Pancreas (tissue), 10 donors: ENCODE measurements at regions not wholly inside any gene's neighbourhood (a gene's known extent, or its start where the extent isn't known, plus 50 kb on each side); places are given as distances from the start of the nearest gene placed in this dataset.

Experiments used
- ATAC-seq, 4 donors: fragments of 200-7000 bp; cut with Tn5 transposase; one replicate each; pipeline versions ENCODE4 v1.8.0 to v1.9.1; 2020; ENCODE audit warnings: mild to moderate bottlenecking in 4 of 4, moderate library complexity in 4 of 4
- DNase-seq, 6 donors: peaks; one replicate each; pipeline ENCODE4 v3.0.0-alpha.2; 2020
- FAIRE-seq: peaks from 2 replicates; lab custom pipeline; 2012; peaks lifted over from hg19 to GRCh38; lab: Jason Lieb, UNC
- H3K27ac ChIP-seq, 4 donors: fragments of 200-600 bp; sonication (generic); 1 replicate in 3 of 4; 2 replicates in 1 of 4; pipeline versions ENCODE4 v1.5.0 to v1.8.0; 2020
- H3K27me3 ChIP-seq, 4 donors: fragments of 200-600 bp; one replicate each; pipeline ENCODE4 v1.8.0; 2021
- H3K36me3 ChIP-seq, 3 donors: fragments of 200-600 bp; sonication (generic) in 1 of 3; one replicate each; pipeline versions ENCODE4 v1.5.0 to v1.8.0; 2020 to 2021
- H3K4me1 ChIP-seq, 3 donors: fragments of 200-600 bp; one replicate each; pipeline ENCODE4 v1.8.0; 2021
- H3K4me3 ChIP-seq, 4 donors: fragments of 200-600 bp; sonication (generic) in 2 of 4; one replicate each; pipeline versions ENCODE4 v1.5.0 to v1.8.0; 2020 to 2021
- H3K9me3 ChIP-seq, 4 donors: fragments of 200-600 bp; one replicate each; pipeline ENCODE4 v1.8.0; 2021
- WGBS, 2 donors: extraction: QIAGEN DNeasy Blood & Tissue Kit; methylation state at CpG; one replicate each; pipeline ENCODE4 v1.1.7; 2013; 5-methylcytosine and 5-hydroxymethylcytosine counted together
- intact Hi-C, 3 donors: fragments of 100-400 bp; cut with DNase I; formaldehyde crosslinking; loops; one replicate each; pipeline versions ENCODE4 v1.11.1 to v1.14.2; 2022
- TF ChIP-seq, protein P1 (sequence below), 4 donors: fragments of 200-600 bp; sonication (generic) in 3 of 4; IDR thresholded peaks; one replicate each; pipeline versions ENCODE4 v1.5.0 to v1.8.0; 2021; ENCODE audit warnings: antibody characterized with exemption in 4 of 4
- donor health status: healthy with polysubstance abuse.
- donor health status: DM: no; HTN: no; CAD: no; lungs with moderate emphysema.
- donor health status: DM: no; HTN: no; CAD: no.
- donor health status: control.
- donor health status: control.
- donor health status: Bipolar disorder and iron deficiency.
- donor health status: DM: yes; HTN: yes; CAD: no.
- donor health status: DM: no; HTN: no; CAD: no.
- donor health status: DM: no; HTN: no; CAD: no.
- donor health status: DM: yes; HTN: yes; CAD: no.

GRCh38 chr1:37242501-37242900 is 208.2 kb upstream of the GRIK3 start:
- WGBS, 2 donors: 49 to 53% methylated on average over 5 of the region's 5 CpGs
- Histone ChIP-seq H3K36me3 (no peaks in the 10 kb centered on the region), H3K27ac (no peak overlapping the region), H3K4me1 (no peaks in the 10 kb centered on the region), H3K27me3 (no peaks in the 10 kb centered on the region), H3K4me3 (no peak overlapping the region), H3K9me3 (no peaks in the 10 kb centered on the region)
- ATAC-seq: no peak
- intact Hi-C loops: no loop called here
- FAIRE-seq: no peak
- no peak for DNase-seq
- TF ChIP-seq, protein P1, sequence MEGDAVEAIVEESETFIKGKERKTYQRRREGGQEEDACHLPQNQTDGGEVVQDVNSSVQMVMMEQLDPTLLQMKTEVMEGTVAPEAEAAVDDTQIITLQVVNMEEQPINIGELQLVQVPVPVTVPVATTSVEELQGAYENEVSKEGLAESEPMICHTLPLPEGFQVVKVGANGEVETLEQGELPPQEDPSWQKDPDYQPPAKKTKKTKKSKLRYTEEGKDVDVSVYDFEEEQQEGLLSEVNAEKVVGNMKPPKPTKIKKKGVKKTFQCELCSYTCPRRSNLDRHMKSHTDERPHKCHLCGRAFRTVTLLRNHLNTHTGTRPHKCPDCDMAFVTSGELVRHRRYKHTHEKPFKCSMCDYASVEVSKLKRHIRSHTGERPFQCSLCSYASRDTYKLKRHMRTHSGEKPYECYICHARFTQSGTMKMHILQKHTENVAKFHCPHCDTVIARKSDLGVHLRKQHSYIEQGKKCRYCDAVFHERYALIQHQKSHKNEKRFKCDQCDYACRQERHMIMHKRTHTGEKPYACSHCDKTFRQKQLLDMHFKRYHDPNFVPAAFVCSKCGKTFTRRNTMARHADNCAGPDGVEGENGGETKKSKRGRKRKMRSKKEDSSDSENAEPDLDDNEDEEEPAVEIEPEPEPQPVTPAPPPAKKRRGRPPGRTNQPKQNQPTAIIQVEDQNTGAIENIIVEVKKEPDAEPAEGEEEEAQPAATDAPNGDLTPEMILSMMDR (IDR thresholded peaks at IDR 0.05): no peak

DNA sequence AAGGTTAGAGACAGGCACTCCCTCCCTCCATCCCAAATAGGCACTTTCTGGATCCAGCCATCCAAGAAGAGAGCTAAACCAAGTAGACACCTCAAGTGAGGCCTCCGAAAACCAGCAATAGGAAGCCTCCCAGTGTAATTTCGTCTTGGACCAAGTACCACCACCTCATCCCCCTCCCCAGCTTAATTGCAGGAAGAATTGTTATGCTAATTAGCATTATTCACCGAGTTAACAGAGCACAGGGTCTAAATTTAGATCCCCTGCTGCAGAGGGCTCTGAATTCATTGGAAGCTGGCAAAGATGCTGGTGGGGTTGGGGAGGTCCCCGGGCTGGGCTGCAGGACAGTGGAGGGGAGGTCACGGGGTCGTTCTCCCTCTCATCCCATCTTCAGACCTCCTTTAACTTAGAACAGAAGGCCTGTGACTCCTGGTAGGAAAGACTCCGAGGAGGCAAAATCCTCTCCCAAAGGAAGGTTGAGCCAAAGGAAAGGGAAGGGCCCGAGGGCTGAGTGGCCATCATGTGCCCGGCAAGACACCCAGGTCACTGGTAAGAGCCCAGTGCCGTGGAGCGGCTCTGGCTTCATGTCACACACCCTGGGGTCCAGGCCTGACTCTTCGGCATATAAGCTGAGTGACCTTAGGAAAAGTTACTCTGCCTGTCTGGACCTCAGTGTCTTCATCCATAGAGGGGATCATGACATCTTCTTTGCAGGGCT is 209.2 kb upstream of the GRIK3 start:
- H3K27ac ChIP-seq: no peak overlapping the region
- no peak for ATAC-seq
- no peaks in the 10 kb centered on the region for H3K4me1 ChIP-seq
- intact Hi-C loops: no loop called here
- WGBS, 2 donors: 53 to 56% methylated on average over 12 of the region's 12 CpGs
- TF ChIP-seq, protein P1 (IDR thresholded peaks at IDR 0.05): no peak
- H3K4me3 ChIP-seq: no peak overlapping the region
- DNase-seq: no peak
- no peaks in the 10 kb centered on the region for H3K27me3 ChIP-seq
- FAIRE-seq: no peak
- H3K9me3 ChIP-seq: no peaks in the 10 kb centered on the region
- H3K36me3 ChIP-seq: no peaks in the 10 kb centered on the region

DNA sequence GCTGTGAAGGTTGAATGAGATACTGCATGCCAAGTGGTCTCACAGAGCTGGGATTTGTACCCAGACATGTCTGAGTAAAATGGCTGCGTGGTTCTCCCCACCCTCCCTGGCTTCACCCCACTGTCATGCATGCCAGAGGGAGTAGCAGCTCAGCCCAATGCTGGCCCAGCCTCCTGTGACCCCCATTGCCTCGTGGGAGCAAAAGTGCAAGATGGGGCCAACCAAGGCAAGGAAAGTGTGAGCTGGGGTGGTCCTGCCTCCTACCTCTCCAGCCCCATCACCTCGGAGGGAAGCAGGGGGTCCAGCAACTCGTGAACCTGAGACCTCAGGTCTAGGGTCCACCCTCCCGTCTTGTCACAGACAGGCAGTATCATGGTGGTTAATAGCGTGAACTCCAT is 209.8 kb upstream of the GRIK3 start:
- ATAC-seq: no peak
- H3K9me3 ChIP-seq: no peaks in the 10 kb centered on the region
- H3K4me1 ChIP-seq: no peaks in the 10 kb centered on the region
- TF ChIP-seq, protein P1 (IDR thresholded peaks at IDR 0.05): no peak
- no peaks in the 10 kb centered on the region for H3K27me3 ChIP-seq
- intact Hi-C loops: no loop called here
- no peak overlapping the region for H3K4me3 ChIP-seq
- DNase-seq: no peak
- no peak for FAIRE-seq
- WGBS, 2 donors: 58 to 66% methylated on average over 6 of the region's 6 CpGs
- no peaks in the 10 kb centered on the region for H3K36me3 ChIP-seq
- no peak overlapping the region for H3K27ac ChIP-seq

DNA sequence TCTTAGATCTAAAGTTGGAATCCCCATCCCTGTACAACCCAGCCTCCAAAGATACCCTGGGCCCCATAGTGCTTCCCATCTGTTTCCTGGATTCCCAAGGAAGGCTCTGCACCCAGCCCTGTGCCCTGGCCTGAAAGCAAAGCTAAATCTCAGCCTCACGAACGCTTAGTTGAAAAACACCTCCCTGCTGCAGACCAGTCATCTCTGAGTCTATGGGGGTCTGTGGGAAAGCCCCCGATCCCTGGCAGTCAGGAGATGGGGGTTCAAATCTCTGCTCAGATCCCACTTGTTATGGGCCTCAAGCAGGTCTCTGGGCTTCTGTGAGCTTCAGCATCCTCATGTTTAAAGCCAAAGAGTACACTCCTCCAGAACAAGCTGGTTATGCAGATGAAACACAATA is 210.5 kb upstream of the GRIK3 start:
- H3K4me1 ChIP-seq: no peaks in the 10 kb centered on the region
- H3K27me3 ChIP-seq: no peaks in the 10 kb centered on the region
- ATAC-seq: no peak
- no peak overlapping the region for H3K4me3 ChIP-seq
- DNase-seq: no peak
- WGBS, 2 donors: 72 to 73% methylated on average over 3 of the region's 3 CpGs
- H3K27ac ChIP-seq: no peak overlapping the region
- no peak for FAIRE-seq
- TF ChIP-seq, protein P1 (IDR thresholded peaks at IDR 0.05): no peak
- intact Hi-C loops: no loop called here
- no peaks in the 10 kb centered on the region for H3K9me3 ChIP-seq
- H3K36me3 ChIP-seq: no peaks in the 10 kb centered on the region

- H3K36me3 ChIP-seq: no peaks in the 10 kb centered on the region
- no peaks in the 10 kb centered on the region for H3K4me1 ChIP-seq
- 26 to 32% methylated on average over 6 of the region's 6 CpGs for WGBS, 2 donors
- FAIRE-seq: no peak
- intact Hi-C loops: no loop called here
- DNase-seq: no peak
- ATAC-seq: no peak
- H3K4me3 ChIP-seq: no peak overlapping the region
- TF ChIP-seq, protein P1 (IDR thresholded peaks at IDR 0.05): no peak
- H3K27me3 ChIP-seq: no peaks in the 10 kb centered on the region
- H3K9me3 ChIP-seq: no peaks in the 10 kb centered on the region
- no peak overlapping the region for H3K27ac ChIP-seq
Observed at GRCh38 chr1:37246631-37247030, 212.3 kb upstream of the GRIK3 start.
